Muscle of leg (tissue), 3 donors: ENCODE measurements at regions not wholly inside any gene's neighbourhood (a gene's known extent, or its start where the extent isn't known, plus 50 kb on each side); places are given as distances from the start of the nearest gene placed in this dataset.
"Not testable (repeated sequence)": the region's sequence is repeated elsewhere in the genome, so short reads cannot be mapped to it uniquely, and the experiment has no call there.

ENCODE experiments used
- DNase-seq: peaks from one replicate; pipeline ENCODE4 v3.0.0; 2013
- H3K27ac ChIP-seq: one replicate; pipeline ENCODE4 v1.5.1; 2013; ENCODE audit warnings: mild to moderate bottlenecking, low read length, control low read depth
- H3K27me3 ChIP-seq: one replicate; pipeline ENCODE4 v1.6.1; 2013; ENCODE audit warnings: low read length; ENCODE audit not compliant: control insufficient read depth, insufficient read depth
- H3K36me3 ChIP-seq: one replicate; pipeline ENCODE4 v1.6.1; 2013; ENCODE audit warnings: low read length; ENCODE audit not compliant: control insufficient read depth, insufficient read depth
- H3K4me1 ChIP-seq: one replicate; pipeline ENCODE4 v1.6.1; 2013; ENCODE audit warnings: low read length; ENCODE audit not compliant: control insufficient read depth, insufficient read depth
- H3K4me3 ChIP-seq: one replicate; pipeline ENCODE4 v1.5.1; 2013; ENCODE audit warnings: low read length, control low read depth
- H3K9me3 ChIP-seq: replicated peaks from 2 replicates; pipeline ENCODE4 v1.6.1; 2013; ENCODE audit warnings: low read depth, low read length; ENCODE audit not compliant: control insufficient read depth
- WGBS: methylation state at CpG from one replicate; pipeline ENCODE4 v1.1.5; 2013; ENCODE audit warnings: missing lambda C conversion rate; ENCODE audit not compliant: insufficient coverage; 5-methylcytosine and 5-hydroxymethylcytosine counted together

GRCh38 chr7:84912993-84913635 lies 273.7 kb downstream of the SEMA3D start:
- no peaks in the 10 kb centered on the region for H3K36me3 ChIP-seq
- no peaks in the 10 kb centered on the region for H3K27me3 ChIP-seq
- no peaks in the 10 kb centered on the region for H3K9me3 ChIP-seq
- H3K4me1 ChIP-seq, result no peaks in the 10 kb centered on the region
- H3K27ac ChIP-seq, result no peak overlapping the region
- H3K4me3 ChIP-seq, result no peak overlapping the region
- 48% methylated on average over 2 of the region's 5 CpGs for WGBS
- DNase-seq, result peak; percentile 16

GRCh38 chr7:84912537-84912936 lies 274.3 kb downstream of the SEMA3D start:
- Histone ChIP-seq H3K27ac (no peak overlapping the region), H3K4me3 (no peak overlapping the region), H3K36me3 (no peaks in the 10 kb centered on the region), H3K9me3 (no peaks in the 10 kb centered on the region), H3K27me3 (no peaks in the 10 kb centered on the region), H3K4me1 (no peaks in the 10 kb centered on the region)
- DNase-seq, result no peak
- WGBS, result no CpG with 5 or more reads among the region's 2 CpGs

- DNase-seq, result no peak
These were observed 274.8 kb downstream of the SEMA3D start for GRCh38 chr7:84912018-84912417.

GRCh38 chr7:84911077-84911476 lies 275.8 kb downstream of the SEMA3D start:
- Histone ChIP-seq H3K36me3 (no peaks in the 10 kb centered on the region), H3K9me3 (no peaks in the 10 kb centered on the region), H3K27me3 (no peaks in the 10 kb centered on the region), H3K4me3 (no peak overlapping the region), H3K27ac (no peak overlapping the region), H3K4me1 (no peaks in the 10 kb centered on the region)
- no peak for DNase-seq
- 100% methylated on average over 1 of the region's 4 CpGs for WGBS

More at GRCh38 chr7:84912018-84912417, 274.8 kb downstream of the SEMA3D start:
- H3K27ac ChIP-seq, result no peak overlapping the region
- no peaks in the 10 kb centered on the region for H3K9me3 ChIP-seq
- H3K27me3 ChIP-seq, result no peaks in the 10 kb centered on the region
- no peaks in the 10 kb centered on the region for H3K36me3 ChIP-seq
- no peaks in the 10 kb centered on the region for H3K4me1 ChIP-seq
- H3K4me3 ChIP-seq, result no peak overlapping the region

- DNase-seq, H3K9me3 ChIP-seq, H3K27ac ChIP-seq, H3K4me1 ChIP-seq, H3K4me3 ChIP-seq, H3K36me3 ChIP-seq, H3K27me3 ChIP-seq: not testable (repeated sequence)
- no CpG with 5 or more reads among the region's 5 CpGs for WGBS
These were observed 276.5 kb downstream of the SEMA3D start for GRCh38 chr7:84910322-84910721.

- H3K36me3 ChIP-seq, result no peaks in the 10 kb centered on the region
- no peak for DNase-seq
- no peaks in the 10 kb centered on the region for H3K4me1 ChIP-seq
- H3K27ac ChIP-seq, result no peak overlapping the region
- no peaks in the 10 kb centered on the region for H3K27me3 ChIP-seq
- no peak overlapping the region for H3K4me3 ChIP-seq
- no peaks in the 10 kb centered on the region for H3K9me3 ChIP-seq
These were observed 278.6 kb downstream of the SEMA3D start for GRCh38 chr7:84908196-84908793.

- 88% methylated on average over 4 of the region's 4 CpGs for WGBS
These were observed 280.0 kb downstream of the SEMA3D start for GRCh38 chr7:84906889-84907288.

GRCh38 chr7:84904561-84904960 lies 282.3 kb downstream of the SEMA3D start:
- no peaks in the 10 kb centered on the region for H3K4me1 ChIP-seq
- no peaks in the 10 kb centered on the region for H3K9me3 ChIP-seq
- DNase-seq, result no peak
- H3K27ac ChIP-seq, result no peak overlapping the region
- H3K36me3 ChIP-seq, result no peaks in the 10 kb centered on the region
- H3K4me3 ChIP-seq, result no peak overlapping the region
- no peaks in the 10 kb centered on the region for H3K27me3 ChIP-seq

More at GRCh38 chr7:84906889-84907288, 280.0 kb downstream of the SEMA3D start:
- no peak for DNase-seq
- no peaks in the 10 kb centered on the region for H3K9me3 ChIP-seq
- H3K27me3 ChIP-seq, result no peaks in the 10 kb centered on the region
- no peaks in the 10 kb centered on the region for H3K36me3 ChIP-seq
- no peaks in the 10 kb centered on the region for H3K4me1 ChIP-seq
- no peak overlapping the region for H3K4me3 ChIP-seq
- no peak overlapping the region for H3K27ac ChIP-seq

GRCh38 chr7:84901366-84901765 lies 285.5 kb downstream of the SEMA3D start:
- H3K27me3 ChIP-seq, result no peaks in the 10 kb centered on the region
- no peak for DNase-seq
- H3K9me3 ChIP-seq, result no peaks in the 10 kb centered on the region
- no peak overlapping the region for H3K4me3 ChIP-seq
- H3K27ac ChIP-seq, result no peak overlapping the region
- H3K4me1 ChIP-seq, result no peaks in the 10 kb centered on the region
- H3K36me3 ChIP-seq, result no peaks in the 10 kb centered on the region

- H3K36me3 ChIP-seq, result no peaks in the 10 kb centered on the region
- no peak for DNase-seq
- no peaks in the 10 kb centered on the region for H3K9me3 ChIP-seq
- no peak overlapping the region for H3K27ac ChIP-seq
- H3K4me3 ChIP-seq, result no peak overlapping the region
- H3K4me1 ChIP-seq, result no peaks in the 10 kb centered on the region
- H3K27me3 ChIP-seq, result no peaks in the 10 kb centered on the region
- WGBS, result no CpG with 5 or more reads among the region's 3 CpGs
These were observed 286.6 kb downstream of the SEMA3D start for GRCh38 chr7:84900215-84900614.

- no peaks in the 10 kb centered on the region for H3K36me3 ChIP-seq
- H3K27ac ChIP-seq, result no peak overlapping the region
- no CpG with 5 or more reads among the region's 3 CpGs for WGBS
- DNase-seq, result no peak
- no peaks in the 10 kb centered on the region for H3K9me3 ChIP-seq
- H3K27me3 ChIP-seq, result no peaks in the 10 kb centered on the region
- no peaks in the 10 kb centered on the region for H3K4me1 ChIP-seq
- no peak overlapping the region for H3K4me3 ChIP-seq
These were observed 291.3 kb downstream of the SEMA3D start for GRCh38 chr7:84895563-84895962.
